IPS DF 19.7 (cell line): ENCODE measurements at regions not wholly inside any gene's neighbourhood (a gene's known extent, or its start where the extent isn't known, plus 50 kb on each side); places are given as distances from the start of the nearest gene placed in this dataset.

Experiments used
- DNase-seq: peaks from one replicate; pipeline ENCODE4 v3.0.0-alpha.2; 2013; ENCODE audit warnings: low read depth, low spot score

DNA sequence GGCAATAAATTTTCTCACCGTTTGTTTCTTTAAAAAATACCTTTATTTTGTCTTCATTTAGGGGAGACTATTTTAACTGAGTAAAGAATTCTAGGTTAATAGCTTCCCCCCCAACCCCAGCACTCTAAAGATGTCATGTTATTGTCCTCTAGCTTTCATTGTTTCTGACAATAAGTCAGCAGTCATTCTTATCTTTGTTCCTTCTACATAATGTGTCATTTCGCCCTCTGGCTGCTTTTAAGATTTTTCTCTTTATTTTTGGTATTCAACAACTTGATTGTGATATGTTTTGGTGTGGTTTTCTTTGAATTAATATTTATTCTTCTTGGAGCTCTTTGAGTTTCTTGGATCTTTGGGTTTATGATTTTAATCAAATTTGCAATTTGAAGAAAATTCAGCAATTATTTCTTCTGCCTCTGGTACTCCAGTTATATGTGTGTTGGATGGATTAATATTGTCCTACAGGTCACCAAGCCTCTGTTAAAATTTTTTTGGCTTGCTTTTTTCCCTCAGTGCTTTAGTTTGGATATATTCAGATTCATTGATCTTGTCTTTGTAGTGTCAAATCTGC, 64.6 kb upstream of the ELN start:
- no peak for DNase-seq

GRCh38 chr7:73964786-73965185, 63.2 kb upstream of the ELN start:
- no peak for DNase-seq

- no peak for DNase-seq
Observed at GRCh38 chr7:73966062-73966940, 61.7 kb upstream of the ELN start.

DNA sequence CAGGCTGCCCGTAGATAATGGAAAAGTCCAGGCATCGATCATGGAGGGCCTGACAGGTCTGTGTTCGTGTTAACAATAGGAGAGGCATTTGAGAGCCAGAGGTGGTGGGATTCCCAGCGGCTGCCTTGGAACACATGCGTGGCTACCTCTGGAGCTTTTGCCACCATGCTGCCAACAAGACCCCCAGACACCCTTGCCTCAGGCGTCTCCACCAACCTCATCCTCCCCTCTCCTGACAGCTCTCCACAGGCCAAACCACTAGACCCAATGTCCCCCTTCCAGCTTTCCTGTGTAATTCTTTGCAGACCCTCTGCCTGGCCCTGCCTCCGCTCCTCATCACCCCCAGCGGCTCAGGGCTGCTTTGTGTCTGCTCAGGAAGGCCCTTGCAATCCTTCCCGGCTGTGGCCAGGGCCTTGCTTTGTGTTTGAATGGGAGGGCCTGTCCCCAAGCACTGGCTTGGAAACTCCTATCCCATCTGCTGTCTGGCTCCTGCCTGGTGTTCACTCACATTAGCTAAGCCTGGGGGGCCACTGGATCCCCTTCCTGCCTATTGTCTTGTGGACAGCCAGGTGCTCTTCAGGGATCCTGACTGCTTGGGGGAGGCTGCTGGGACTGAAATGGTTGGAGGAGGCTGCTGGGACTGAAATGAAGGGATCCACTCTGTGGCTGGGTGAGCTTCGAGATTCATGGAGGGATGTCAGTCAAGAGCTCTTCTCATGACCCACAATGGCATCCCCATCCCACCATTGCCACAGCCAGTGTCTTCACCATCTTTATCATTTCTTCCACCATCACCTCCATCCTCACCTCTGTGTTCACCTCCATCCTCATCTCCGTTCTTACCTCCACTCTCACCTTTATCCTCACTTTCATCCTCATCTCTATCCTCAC, 60.8 kb upstream of the ELN start:
- no peak for DNase-seq

GRCh38 chr7:73967832-73968290, 60.1 kb upstream of the ELN start:
- DNase-seq = no peak

- no peak for DNase-seq
Observed at GRCh38 chr7:73968487-73968886, 59.5 kb upstream of the ELN start.

GRCh38 chr7:73969991-73970390, 58.0 kb upstream of the ELN start:
- DNase-seq = no peak

DNA sequence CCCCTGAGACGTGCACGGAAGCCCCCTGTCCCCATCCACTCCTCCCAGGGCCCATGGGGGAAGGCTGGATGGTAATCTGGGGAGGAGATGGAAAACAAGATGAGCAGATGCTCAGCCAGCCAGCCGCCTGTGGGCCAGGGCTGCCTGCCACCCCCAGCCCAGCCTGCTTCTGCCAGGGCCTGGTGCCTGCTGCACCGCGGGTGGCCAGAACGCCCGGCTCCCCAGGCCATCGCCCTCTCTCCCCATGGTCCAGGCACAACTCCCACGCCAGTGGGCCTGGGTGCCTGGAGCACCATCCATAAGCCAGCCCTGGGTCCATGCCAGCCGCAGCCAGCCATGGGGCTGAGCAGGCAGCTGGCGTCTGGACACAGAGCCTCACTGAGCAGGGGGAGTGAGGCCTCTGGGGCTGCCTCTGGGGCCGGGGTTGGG, 57.2 kb upstream of the ELN start:
- DNase-seq = no peak

- no peak for DNase-seq
Observed at GRCh38 chr7:73971322-73971703, 56.7 kb upstream of the ELN start.

DNA sequence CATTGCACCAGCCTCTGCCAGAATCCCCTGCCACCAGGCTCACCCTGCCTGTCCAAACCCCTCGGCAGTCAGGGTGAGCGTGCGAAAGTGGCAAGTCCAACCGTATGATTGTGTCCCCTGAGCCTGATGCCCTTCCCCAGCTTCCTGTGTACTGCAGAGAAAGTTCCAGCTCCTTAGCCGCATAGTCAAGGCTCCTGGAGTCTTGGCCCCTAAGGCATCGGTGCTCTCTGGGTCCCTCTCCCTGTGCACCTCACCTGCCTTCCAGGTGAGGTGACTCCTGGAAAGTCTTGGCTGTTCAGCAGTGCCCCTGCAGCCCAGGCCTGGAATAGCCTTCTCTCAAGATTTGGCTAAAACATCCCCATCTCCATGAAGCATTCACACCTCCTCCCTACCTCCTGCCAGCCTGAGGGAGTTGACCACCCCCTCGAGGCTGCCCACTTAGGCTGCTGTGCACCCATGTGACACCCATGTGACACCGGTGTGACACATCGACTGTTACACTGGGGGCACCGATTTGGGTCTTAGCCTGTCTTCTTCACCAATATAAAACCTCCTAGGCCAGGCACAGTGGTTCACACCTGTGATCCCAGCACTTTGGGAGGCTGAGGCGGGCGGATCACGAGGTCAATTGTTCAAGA, 56.1 kb upstream of the ELN start:
- peak; percentile 65 for DNase-seq

DNA sequence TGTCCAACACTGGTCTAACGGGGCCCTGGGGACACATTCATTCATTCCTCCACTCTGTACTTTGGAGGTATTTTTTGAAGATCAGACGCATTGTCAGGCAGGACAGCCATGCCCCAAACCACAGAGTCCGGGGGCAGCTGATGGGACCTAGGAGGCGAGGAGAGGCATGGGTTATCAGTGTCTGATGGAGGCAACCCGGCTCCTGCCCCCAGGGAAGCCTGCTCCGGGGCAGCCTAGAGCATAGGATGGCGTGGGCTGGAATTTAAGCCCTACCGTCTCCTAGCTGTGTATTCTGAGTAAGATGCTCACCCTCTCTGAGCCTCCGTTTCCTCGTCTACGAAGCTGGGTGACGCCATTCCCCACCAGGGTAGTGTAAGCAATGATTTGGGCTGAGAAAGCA, 55.4 kb upstream of the ELN start:
- DNase-seq = no peak

DNA sequence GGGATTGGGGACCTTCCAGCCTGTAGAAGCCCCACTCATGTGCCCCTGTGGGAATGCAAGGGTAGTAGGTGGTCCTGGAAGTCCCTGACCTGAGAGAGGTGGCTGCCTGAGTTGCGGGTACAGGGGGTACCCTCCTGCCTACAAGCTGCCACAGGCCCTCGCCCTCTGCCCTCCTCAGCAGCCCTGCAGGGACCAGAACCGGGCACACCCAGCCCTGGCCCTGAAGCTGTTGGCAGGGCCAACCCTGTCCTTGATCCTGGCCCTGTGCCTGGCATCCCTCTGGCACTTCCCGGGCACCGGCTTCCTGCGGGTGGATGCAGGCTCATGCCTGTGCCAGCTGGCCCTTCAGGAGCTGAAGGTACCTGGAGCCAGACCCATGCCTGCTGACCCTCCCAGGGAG, 54.9 kb upstream of the ELN start:
- DNase-seq = no peak

GRCh38 chr7:73974101-73974947, 53.6 kb upstream of the ELN start:
- DNase-seq = no peak

- DNase-seq = no peak
Observed at GRCh38 chr7:73974948-73975926, 52.7 kb upstream of the ELN start.

DNA sequence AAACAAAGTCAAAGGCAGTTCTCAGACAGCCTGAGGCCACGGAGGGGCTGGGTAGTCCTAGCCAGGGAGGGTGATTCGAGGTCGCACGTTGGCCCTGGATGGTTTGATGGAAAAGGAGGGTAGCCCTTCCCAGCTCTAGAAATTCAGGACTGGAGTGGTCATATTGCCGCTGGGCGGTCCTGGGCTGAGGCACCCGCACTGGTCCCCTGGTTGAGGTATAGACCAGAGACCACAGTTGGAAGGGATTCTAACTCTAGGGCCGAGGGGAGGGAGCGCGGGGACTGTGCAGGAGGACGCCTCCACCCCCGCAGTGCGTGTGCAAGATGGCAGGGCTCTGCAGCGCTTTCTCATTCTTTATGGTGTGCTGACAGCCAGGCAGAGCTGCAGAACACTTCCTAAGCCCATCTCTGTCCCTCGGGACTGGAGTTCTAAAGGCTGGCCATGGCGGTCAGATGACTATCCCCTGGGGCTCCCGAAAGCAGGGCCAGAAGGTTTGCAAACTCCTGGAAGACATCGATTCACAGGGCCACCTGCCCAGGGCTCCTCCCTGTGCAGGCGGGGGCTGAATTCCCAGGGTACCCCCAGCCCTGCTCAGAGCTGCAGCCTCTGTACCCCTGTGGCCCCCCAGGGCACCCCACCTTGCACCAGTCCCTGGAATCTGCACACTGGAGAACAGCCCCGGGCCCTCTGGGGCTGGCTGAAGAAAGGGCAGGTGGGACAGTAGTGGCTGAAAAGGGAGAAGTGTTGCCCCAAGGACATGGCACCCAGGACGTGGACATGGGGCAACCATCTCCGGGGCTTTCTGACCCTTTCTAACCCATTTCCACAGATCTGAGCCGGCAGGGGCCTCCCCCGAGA, 51.0 kb upstream of the ELN start:
- DNase-seq = no peak

GRCh38 chr7:73977619-73978618, 50.1 kb upstream of the ELN start:
- DNase-seq = no peak
